ENCODE measurements at regions not wholly inside any gene's neighbourhood (a gene's known extent, or its start where the extent isn't known, plus 50 kb on each side); places are given as distances from the start of the nearest gene placed in this dataset.

- DNase-seq, result no peak
- no peak for ATAC-seq
Measured at GRCh38 chr6:29999416-29999815, 57.1 kb downstream of the HLA-A start.

GRCh38 chr6:30000156-30000791 is 57.9 kb downstream of the HLA-A start:
- DNase-seq (no peak), ATAC-seq (peak; percentile 15)

DNA sequence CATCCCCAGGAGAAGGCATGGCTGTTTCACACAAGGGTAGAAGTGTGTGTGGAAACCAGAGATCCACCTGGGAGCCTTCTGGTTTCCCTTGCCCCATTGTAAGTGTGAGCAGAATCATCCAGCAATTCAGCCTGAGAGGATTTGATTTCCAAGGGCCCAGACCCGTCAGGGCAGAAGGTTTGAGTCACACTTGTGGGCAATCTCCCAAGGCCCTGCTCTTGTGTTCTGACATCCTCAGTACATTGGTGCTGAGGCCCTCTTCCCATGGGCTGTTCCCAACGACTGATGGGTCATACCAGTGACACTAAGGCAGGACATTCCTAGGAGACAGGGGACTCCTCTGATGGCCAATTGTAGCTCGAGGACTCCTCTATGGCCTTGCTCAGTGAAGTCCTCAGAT is 58.2 kb upstream of the POLR1H start:
- ATAC-seq (no peak), DNase-seq (no peak)

- no peak for ATAC-seq
Measured at GRCh38 chr6:30005482-30005881, 55.6 kb upstream of the POLR1H start.

DNA sequence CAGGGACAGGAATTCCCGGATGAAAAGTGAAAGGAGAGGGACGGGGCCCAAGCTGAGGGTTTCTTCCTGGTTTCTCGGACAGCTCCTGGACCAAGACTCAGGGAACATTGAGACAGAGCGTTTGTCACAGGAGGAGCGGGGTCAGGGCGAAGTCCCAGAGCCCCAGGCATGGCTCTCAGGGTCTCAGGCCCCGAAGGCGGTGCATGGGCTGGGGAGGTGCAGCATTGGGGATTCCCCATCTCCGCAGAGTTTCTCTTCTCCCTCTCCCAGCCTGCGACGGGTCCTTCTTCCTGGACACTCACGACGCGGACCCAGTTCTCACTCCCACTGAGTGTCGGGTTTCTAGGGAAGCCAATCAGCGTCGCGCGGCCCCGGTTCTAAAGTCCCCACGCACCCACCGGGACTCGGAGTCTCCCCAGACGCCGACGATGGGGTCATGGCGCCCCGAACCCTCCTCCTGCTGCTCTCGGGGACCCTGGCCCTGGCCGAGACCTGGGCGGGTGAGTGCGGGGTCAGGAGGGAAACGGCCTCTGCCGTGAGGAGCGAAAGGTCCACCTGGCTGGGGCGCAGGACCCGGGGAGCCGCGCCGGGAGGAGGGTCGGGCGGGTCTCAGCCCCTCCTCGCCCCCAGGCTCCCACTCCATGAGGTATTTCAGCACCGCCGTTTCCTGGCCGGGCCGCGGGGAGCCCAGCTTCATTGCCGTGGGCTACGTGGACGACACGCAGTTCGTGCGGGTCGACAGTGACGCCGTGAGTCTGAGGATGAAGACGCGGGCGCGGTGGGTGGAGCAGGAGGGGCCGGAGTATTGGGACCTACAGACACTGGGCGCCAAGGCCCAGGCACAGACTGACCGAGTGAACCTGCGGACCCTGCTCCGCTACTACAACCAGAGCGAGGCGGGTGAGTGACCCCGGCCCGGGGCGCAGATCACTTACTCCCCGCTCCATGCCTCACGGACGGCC is 54.6 kb upstream of the POLR1H start:
- ATAC-seq, result peak; percentile 33
- peak; percentile 36 for DNase-seq

More at GRCh38 chr6:30005482-30005881, 55.6 kb upstream of the POLR1H start:
- no peak for DNase-seq

- ATAC-seq (no peak), DNase-seq (peak; percentile 15)
Measured at GRCh38 chr6:30007132-30007764, 53.8 kb upstream of the POLR1H start.

DNA sequence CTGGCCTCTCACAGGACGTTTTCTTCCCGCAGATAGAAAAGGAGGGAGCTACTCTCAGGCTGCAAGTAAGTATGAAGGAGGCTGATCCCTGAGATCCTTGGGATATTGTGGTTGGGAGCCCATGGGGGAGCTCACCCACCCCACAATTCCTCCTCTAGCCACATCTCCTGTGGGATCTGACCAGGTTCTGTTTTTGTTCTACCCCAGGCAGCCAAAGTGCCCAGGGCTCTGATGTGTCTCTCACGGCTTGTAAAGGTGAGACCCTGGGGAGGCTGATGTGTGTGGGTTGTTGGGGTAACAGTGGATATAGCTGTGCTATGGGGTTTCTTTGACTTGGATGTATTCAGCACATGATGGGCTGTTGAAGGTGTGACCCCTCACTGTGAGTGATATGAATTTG is 52.0 kb upstream of the POLR1H start:
- ATAC-seq, result no peak
- no peak for DNase-seq
